WTC11 (cell line): ENCODE measurements at regions not wholly inside any gene's neighbourhood (a gene's known extent, or its start where the extent isn't known, plus 50 kb on each side); places are given as distances from the start of the nearest gene placed in this dataset.

Experiments
- ATAC-seq: fragments of 200-7000 bp; cut with Tn5 transposase; 2 replicates; pipeline ENCODE4 v1.10.0; 2021; ENCODE audit warnings: mild to moderate bottlenecking, moderate library complexity
- CTCF ChIA-PET: fragments of 300-600 bp; sonication (Branson Sonifier 250); formaldehyde crosslinking; loops from one replicate; lab custom pipeline; 2021; ENCODE audit warnings: antibody characterized with exemption; lab: Charles Lee
- POLR2A ChIA-PET: fragments of 350-600 bp; sonication (Branson Sonifier 250); formaldehyde crosslinking; loops from one replicate; lab custom pipeline; 2021; ENCODE audit warnings: antibody characterized with exemption; lab: Charles Lee
- DNase-seq: peaks from one replicate; pipeline ENCODE4 v3.0.0; 2021; ENCODE audit warnings: low spot score
- H3K27ac Mint-ChIP-seq: 2 replicates; pipeline ENCODE4 v1.8.0; 2021; ENCODE audit warnings: mixed read lengths
- H3K27me3 Mint-ChIP-seq: 2 replicates; pipeline ENCODE4 v1.8.0; 2021; ENCODE audit warnings: low read depth, mild to moderate bottlenecking, moderate library complexity, mixed read lengths
- H3K36me3 Mint-ChIP-seq: 2 replicates; pipeline ENCODE4 v1.8.0; 2021; ENCODE audit warnings: mixed read lengths
- H3K4me1 Mint-ChIP-seq: 2 replicates; pipeline ENCODE4 v1.8.0; 2022; ENCODE audit warnings: mixed read lengths
- H3K4me3 Mint-ChIP-seq: 2 replicates; pipeline ENCODE4 v1.8.0; 2021; ENCODE audit warnings: mild to moderate bottlenecking, moderate library complexity, mixed read lengths
- H3K9me3 Mint-ChIP-seq: 2 replicates; pipeline ENCODE4 v1.8.0; 2021; ENCODE audit warnings: mixed read lengths
- CBFB ChIP-seq: sonication (generic); formaldehyde crosslinking; IDR thresholded peaks from 2 replicates; pipeline ENCODE4 v1.8.1; 2022; ENCODE audit warnings: mild to moderate bottlenecking, low read depth, missing genetic modification reagents
- CREB1 ChIP-seq: sonication (generic); formaldehyde crosslinking; IDR thresholded peaks from 2 replicates; pipeline ENCODE4 v1.8.0; 2023; ENCODE audit warnings: mild to moderate bottlenecking, missing genetic modification reagents
- CREM ChIP-seq: sonication (generic); formaldehyde crosslinking; IDR thresholded peaks from 2 replicates; pipeline ENCODE4 v1.8.1; 2022; ENCODE audit warnings: mild to moderate bottlenecking, missing genetic modification reagents, moderate library complexity
- FOXP1 ChIP-seq: sonication (generic); formaldehyde crosslinking; IDR thresholded peaks from 2 replicates; pipeline ENCODE4 v1.8.0; 2022; ENCODE audit warnings: missing genetic modification reagents, mild to moderate bottlenecking, moderate library complexity, borderline replicate concordance
- HMGA2 ChIP-seq: fragments of 250-450 bp; sonication (Bioruptor Pico); IDR thresholded peaks from 2 replicates; pipeline ENCODE4 v1.4.0; 2021; ENCODE audit warnings: mild to moderate bottlenecking, moderate library complexity
- JAZF1 ChIP-seq: fragments of 250-450 bp; sonication (Bioruptor Pico); IDR thresholded peaks from 2 replicates; pipeline ENCODE4 v1.9.0; 2021; ENCODE audit warnings: moderate library complexity, mild to moderate bottlenecking, inconsistent platforms
- JUN ChIP-seq: sonication (generic); formaldehyde crosslinking; IDR thresholded peaks from 2 replicates; pipeline ENCODE4 v1.8.0; 2023; ENCODE audit warnings: mild to moderate bottlenecking, missing genetic modification reagents
- MAX ChIP-seq: sonication (generic); formaldehyde crosslinking; IDR thresholded peaks from 2 replicates; pipeline ENCODE4 v1.8.0; 2022; ENCODE audit warnings: mild to moderate bottlenecking, missing genetic modification reagents
- MXD4 ChIP-seq: fragments of 250-450 bp; sonication (Bioruptor Pico); IDR thresholded peaks from 2 replicates; pipeline ENCODE4 v1.8.0; 2021; ENCODE audit warnings: mild to moderate bottlenecking, moderate library complexity, borderline replicate concordance
- NR2C2 ChIP-seq: sonication (generic); formaldehyde crosslinking; IDR thresholded peaks from 2 replicates; pipeline ENCODE4 v1.8.0; 2022; ENCODE audit warnings: mild to moderate bottlenecking, missing genetic modification reagents
- OVOL2 ChIP-seq: fragments of 250-450 bp; sonication (Bioruptor Pico); IDR thresholded peaks from 2 replicates; pipeline ENCODE4 v1.9.0; 2021; ENCODE audit warnings: mild to moderate bottlenecking, borderline replicate concordance
- PRRX2 ChIP-seq: fragments of 250-450 bp; sonication (Bioruptor Pico); IDR thresholded peaks from 2 replicates; pipeline ENCODE4 v1.8.0; 2021; ENCODE audit warnings: mild to moderate bottlenecking
- SMAD4 ChIP-seq: sonication (generic); formaldehyde crosslinking; IDR thresholded peaks from 2 replicates; pipeline ENCODE4 v1.8.0; 2022; ENCODE audit warnings: mild to moderate bottlenecking, missing genetic modification reagents
- SP1 ChIP-seq: sonication (generic); formaldehyde crosslinking; conservative IDR thresholded peaks from 2 replicates; pipeline ENCODE4 v1.8.1; 2022; ENCODE audit warnings: missing genetic modification reagents
- TEAD1 ChIP-seq: sonication (generic); formaldehyde crosslinking; IDR thresholded peaks from 2 replicates; pipeline ENCODE4 v1.8.0; 2022; ENCODE audit warnings: mild to moderate bottlenecking, missing genetic modification reagents
- ZNF138 ChIP-seq: sonication (generic); formaldehyde crosslinking; conservative IDR thresholded peaks from 2 replicates; pipeline ENCODE4 v1.8.1; 2022; ENCODE audit warnings: mild to moderate bottlenecking, moderate library complexity, missing genetic modification reagents
- ZNF263 ChIP-seq: sonication (generic); formaldehyde crosslinking; IDR thresholded peaks from 2 replicates; pipeline ENCODE4 v1.8.1; 2022; ENCODE audit warnings: low read depth, mild to moderate bottlenecking, moderate library complexity, missing genetic modification reagents
- ZNF317 ChIP-seq: sonication (generic); formaldehyde crosslinking; IDR thresholded peaks from 2 replicates; pipeline ENCODE4 v1.8.1; 2023; ENCODE audit warnings: low read depth, mild to moderate bottlenecking, moderate library complexity, missing genetic modification reagents, borderline replicate concordance
- ZNF396 ChIP-seq: fragments of 250-450 bp; sonication (Bioruptor Pico); IDR thresholded peaks from 2 replicates; pipeline ENCODE4 v1.8.0; 2021; ENCODE audit warnings: mild to moderate bottlenecking, moderate library complexity, borderline replicate concordance
- ZNF423 ChIP-seq: fragments of 250-450 bp; sonication (Bioruptor Pico); IDR thresholded peaks from 2 replicates; pipeline ENCODE4 v2.1.2; 2022; ENCODE audit warnings: mild to moderate bottlenecking, moderate library complexity
- TF ChIP-seq, protein P1 (sequence below): sonication (generic); formaldehyde crosslinking; IDR thresholded peaks from 2 replicates; pipeline ENCODE4 v1.8.0; 2022; ENCODE audit warnings: missing genetic modification reagents
- TF ChIP-seq, protein P2 (sequence below): sonication (generic); formaldehyde crosslinking; conservative IDR thresholded peaks from 2 replicates; pipeline ENCODE4 v1.8.1; 2023; ENCODE audit warnings: mild to moderate bottlenecking, low read depth, missing genetic modification reagents, moderate library complexity
- TF ChIP-seq, protein P3 (sequence below): fragments of 250-450 bp; sonication (Bioruptor Pico); IDR thresholded peaks from 2 replicates; pipeline ENCODE4 v1.9.0; 2021; ENCODE audit warnings: mild to moderate bottlenecking, borderline replicate concordance

- ATAC-seq (no peak), DNase-seq (no peak)
- H3K9me3 Mint-ChIP-seq: peaks cover 11% of the 10 kb centered on the region
- H3K36me3 Mint-ChIP-seq: peaks cover 9% of the 10 kb centered on the region
- POLR2A ChIA-PET: no interaction called here
- no peaks in the 10 kb centered on the region for H3K27me3 Mint-ChIP-seq
- peak; percentile 32; the same call in 1 of the 2 replicates for TF ChIP-seq ZNF263 (CRISPR knock-in tag)
- no peak for TF ChIP-seq ZNF396 (CRISPR knock-in tag)
- CTCF ChIA-PET: no interaction called here
- no peak overlapping the region for H3K4me3 Mint-ChIP-seq
- peaks cover 22% of the 10 kb centered on the region for H3K4me1 Mint-ChIP-seq
- no peak overlapping the region for H3K27ac Mint-ChIP-seq
These were observed 226.4 kb upstream of the PSMD7 start for GRCh38 chr16:74070237-74070636.

DNA sequence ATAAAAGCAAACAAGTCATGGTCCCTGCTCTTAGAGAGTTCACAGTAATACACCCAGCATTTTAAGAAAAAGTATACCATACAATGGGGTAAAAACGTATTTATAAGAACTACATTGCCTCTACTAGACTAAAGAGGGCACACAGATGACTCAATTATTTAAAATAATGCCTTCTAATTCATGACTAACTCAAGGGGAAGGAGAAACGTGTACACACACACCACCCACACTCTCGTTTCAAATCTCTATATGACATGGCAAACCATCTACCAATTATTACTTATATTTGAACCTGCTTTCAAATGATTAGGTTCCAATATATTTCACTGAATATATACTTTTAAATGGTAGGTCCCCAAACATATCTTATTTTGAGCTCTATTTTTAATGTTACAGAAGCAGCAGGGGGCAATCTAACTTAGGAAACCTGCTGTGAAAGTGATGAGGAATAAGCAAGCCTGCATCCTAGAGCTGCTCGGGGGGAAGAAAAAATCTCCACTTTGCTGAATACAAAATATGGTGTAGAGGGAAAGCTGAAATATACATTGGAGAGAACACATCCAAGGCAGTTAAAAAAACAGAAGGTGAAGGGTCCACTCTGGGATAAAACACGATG is 232.4 kb upstream of the PSMD7 start:
- ChIA-PET POLR2A (no interaction called here), CTCF (interaction anchor here (1.2 to 1.5 kb wide), 2 partner anchors 43 to 162 kb away, joined by 4 to 6 read pairs; no protein-coding TSS in a partner anchor)
- Mint-ChIP-seq H3K36me3 (peaks cover 7% of the 10 kb centered on the region; the same call in 1 of the 2 replicates), H3K27ac (no peak overlapping the region), H3K27me3 (no peaks in the 10 kb centered on the region), H3K9me3 (peaks cover 18% of the 10 kb centered on the region), H3K4me3 (no peak overlapping the region), H3K4me1 (peaks cover 32% of the 10 kb centered on the region)
- no peak for TF ChIP-seq SMAD4 (CRISPR knock-in tag)
- TF ChIP-seq ZNF138 (CRISPR knock-in tag): no peak
- no peak for TF ChIP-seq ZNF396 (CRISPR knock-in tag)
- no peak for TF ChIP-seq SP1 (CRISPR knock-in tag)
- no peak for TF ChIP-seq PRRX2
- no peak for TF ChIP-seq ZNF317 (CRISPR knock-in tag)
- TF ChIP-seq ZNF423 (CRISPR knock-in tag): no peak
- TF ChIP-seq CBFB (CRISPR knock-in tag): no peak
- TF ChIP-seq, protein P1, sequence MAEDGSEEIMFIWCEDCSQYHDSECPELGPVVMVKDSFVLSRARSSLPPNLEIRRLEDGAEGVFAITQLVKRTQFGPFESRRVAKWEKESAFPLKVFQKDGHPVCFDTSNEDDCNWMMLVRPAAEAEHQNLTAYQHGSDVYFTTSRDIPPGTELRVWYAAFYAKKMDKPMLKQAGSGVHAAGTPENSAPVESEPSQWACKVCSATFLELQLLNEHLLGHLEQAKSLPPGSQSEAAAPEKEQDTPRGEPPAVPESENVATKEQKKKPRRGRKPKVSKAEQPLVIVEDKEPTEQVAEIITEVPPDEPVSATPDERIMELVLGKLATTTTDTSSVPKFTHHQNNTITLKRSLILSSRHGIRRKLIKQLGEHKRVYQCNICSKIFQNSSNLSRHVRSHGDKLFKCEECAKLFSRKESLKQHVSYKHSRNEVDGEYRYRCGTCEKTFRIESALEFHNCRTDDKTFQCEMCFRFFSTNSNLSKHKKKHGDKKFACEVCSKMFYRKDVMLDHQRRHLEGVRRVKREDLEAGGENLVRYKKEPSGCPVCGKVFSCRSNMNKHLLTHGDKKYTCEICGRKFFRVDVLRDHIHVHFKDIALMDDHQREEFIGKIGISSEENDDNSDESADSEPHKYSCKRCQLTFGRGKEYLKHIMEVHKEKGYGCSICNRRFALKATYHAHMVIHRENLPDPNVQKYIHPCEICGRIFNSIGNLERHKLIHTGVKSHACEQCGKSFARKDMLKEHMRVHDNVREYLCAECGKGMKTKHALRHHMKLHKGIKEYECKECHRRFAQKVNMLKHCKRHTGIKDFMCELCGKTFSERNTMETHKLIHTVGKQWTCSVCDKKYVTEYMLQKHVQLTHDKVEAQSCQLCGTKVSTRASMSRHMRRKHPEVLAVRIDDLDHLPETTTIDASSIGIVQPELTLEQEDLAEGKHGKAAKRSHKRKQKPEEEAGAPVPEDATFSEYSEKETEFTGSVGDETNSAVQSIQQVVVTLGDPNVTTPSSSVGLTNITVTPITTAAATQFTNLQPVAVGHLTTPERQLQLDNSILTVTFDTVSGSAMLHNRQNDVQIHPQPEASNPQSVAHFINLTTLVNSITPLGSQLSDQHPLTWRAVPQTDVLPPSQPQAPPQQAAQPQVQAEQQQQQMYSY: no peak
- TF ChIP-seq MXD4 (CRISPR knock-in tag): no peak
- no peak for TF ChIP-seq NR2C2 (CRISPR knock-in tag)
- no peak for TF ChIP-seq ZNF263 (CRISPR knock-in tag)
- ATAC-seq (no peak), DNase-seq (no peak)

DNA sequence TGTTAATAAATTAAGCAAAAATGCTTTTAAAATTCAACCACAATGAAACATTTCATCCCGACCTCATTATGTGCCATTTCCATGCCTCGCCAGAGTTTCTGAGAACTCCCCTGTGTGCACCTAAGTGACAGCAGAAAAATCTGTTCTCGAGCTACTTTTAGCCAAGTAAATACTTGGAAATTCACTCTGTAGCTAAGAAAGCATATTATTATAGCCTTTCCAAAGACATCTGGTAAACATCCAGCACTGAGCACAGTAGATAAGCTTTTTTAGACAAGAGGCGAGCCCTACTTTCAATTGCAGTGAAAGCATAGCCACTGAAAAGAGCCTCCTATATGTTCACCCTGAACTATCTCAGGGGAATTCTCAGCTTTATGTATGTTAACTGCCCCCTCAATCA is 242.8 kb upstream of the PSMD7 start:
- Mint-ChIP-seq H3K4me1 (0 out of 2 replicates have a peak, but pooled peaks cover 4% of the 10 kb centered on the region), H3K27me3 (no peaks in the 10 kb centered on the region; the same call in none of the 2 replicates), H3K36me3 (peaks cover 36% of the 10 kb centered on the region), H3K4me3 (no peak overlapping the region), H3K27ac (no peak overlapping the region), H3K9me3 (peaks cover 48% of the 10 kb centered on the region)
- TF ChIP-seq FOXP1: no peak
- no peak for TF ChIP-seq CREB1 (CRISPR knock-in tag)
- TF ChIP-seq OVOL2: no peak
- TF ChIP-seq, protein P2, sequence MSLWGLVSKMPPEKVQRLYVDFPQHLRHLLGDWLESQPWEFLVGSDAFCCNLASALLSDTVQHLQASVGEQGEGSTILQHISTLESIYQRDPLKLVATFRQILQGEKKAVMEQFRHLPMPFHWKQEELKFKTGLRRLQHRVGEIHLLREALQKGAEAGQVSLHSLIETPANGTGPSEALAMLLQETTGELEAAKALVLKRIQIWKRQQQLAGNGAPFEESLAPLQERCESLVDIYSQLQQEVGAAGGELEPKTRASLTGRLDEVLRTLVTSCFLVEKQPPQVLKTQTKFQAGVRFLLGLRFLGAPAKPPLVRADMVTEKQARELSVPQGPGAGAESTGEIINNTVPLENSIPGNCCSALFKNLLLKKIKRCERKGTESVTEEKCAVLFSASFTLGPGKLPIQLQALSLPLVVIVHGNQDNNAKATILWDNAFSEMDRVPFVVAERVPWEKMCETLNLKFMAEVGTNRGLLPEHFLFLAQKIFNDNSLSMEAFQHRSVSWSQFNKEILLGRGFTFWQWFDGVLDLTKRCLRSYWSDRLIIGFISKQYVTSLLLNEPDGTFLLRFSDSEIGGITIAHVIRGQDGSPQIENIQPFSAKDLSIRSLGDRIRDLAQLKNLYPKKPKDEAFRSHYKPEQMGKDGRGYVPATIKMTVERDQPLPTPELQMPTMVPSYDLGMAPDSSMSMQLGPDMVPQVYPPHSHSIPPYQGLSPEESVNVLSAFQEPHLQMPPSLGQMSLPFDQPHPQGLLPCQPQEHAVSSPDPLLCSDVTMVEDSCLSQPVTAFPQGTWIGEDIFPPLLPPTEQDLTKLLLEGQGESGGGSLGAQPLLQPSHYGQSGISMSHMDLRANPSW: no peak
- TF ChIP-seq, protein P3, sequence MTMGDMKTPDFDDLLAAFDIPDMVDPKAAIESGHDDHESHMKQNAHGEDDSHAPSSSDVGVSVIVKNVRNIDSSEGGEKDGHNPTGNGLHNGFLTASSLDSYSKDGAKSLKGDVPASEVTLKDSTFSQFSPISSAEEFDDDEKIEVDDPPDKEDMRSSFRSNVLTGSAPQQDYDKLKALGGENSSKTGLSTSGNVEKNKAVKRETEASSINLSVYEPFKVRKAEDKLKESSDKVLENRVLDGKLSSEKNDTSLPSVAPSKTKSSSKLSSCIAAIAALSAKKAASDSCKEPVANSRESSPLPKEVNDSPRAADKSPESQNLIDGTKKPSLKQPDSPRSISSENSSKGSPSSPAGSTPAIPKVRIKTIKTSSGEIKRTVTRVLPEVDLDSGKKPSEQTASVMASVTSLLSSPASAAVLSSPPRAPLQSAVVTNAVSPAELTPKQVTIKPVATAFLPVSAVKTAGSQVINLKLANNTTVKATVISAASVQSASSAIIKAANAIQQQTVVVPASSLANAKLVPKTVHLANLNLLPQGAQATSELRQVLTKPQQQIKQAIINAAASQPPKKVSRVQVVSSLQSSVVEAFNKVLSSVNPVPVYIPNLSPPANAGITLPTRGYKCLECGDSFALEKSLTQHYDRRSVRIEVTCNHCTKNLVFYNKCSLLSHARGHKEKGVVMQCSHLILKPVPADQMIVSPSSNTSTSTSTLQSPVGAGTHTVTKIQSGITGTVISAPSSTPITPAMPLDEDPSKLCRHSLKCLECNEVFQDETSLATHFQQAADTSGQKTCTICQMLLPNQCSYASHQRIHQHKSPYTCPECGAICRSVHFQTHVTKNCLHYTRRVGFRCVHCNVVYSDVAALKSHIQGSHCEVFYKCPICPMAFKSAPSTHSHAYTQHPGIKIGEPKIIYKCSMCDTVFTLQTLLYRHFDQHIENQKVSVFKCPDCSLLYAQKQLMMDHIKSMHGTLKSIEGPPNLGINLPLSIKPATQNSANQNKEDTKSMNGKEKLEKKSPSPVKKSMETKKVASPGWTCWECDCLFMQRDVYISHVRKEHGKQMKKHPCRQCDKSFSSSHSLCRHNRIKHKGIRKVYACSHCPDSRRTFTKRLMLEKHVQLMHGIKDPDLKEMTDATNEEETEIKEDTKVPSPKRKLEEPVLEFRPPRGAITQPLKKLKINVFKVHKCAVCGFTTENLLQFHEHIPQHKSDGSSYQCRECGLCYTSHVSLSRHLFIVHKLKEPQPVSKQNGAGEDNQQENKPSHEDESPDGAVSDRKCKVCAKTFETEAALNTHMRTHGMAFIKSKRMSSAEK: no peak
- TF ChIP-seq CREM (CRISPR knock-in tag): no peak
- no peak for TF ChIP-seq JUN
- TF ChIP-seq JAZF1: no peak
- no peak for TF ChIP-seq HMGA2 (CRISPR knock-in tag)
- TF ChIP-seq MAX (CRISPR knock-in tag): no peak
- TF ChIP-seq TEAD1: no peak
- ATAC-seq: no peak
- ChIA-PET CTCF (interaction anchor here (1.2 kb wide), 1 partner anchor 173 kb away, joined by 3 read pairs; no protein-coding TSS in a partner anchor), POLR2A (no interaction called here)
- DNase-seq: no peak
